ENCODE measurements at regions not wholly inside any gene's neighbourhood (a gene's known extent, or its start where the extent isn't known, plus 50 kb on each side); places are given as distances from the start of the nearest gene placed in this dataset.
"Not testable (repeated sequence)": the region's sequence is repeated elsewhere in the genome, so short reads cannot be mapped to it uniquely, and the experiment has no call there.

DNA sequence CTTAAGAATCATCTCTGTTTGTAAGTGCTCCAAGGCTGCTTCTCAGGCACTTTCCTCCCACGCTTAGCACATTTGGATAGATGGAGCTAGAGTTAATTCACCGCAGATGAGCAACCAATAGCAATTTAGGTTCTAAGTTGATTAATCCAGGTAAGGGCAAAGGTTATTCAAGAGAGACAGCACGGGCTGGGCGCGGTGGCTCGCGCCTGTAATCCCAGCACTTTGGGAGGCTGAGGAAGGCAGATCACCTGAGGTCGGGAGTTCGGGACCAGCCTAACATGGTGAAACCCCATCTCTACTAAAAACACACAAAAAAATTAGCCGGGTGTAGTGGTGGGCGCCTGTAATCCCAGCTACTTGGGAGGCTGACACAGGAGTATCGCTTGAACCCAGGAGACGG, 54.5 kb upstream of the UNC13C start:
- not testable (repeated sequence) for DNase-seq (ENCODE audit: extremely low read depth in 1 of 11, low read depth in 9 of 11, low spot score in 4 of 11)

GRCh38 chr15:53918180-53919079, 59.8 kb upstream of the UNC13C start:
- DNase-seq (ENCODE audit: extremely low read depth in 1 of 11, low read depth in 9 of 11, low spot score in 4 of 11): peak in 2 of 11 donors; percentile 23 to 27

- DNase-seq (ENCODE audit: extremely low read depth in 1 of 11, low read depth in 9 of 11, low spot score in 4 of 11): no peak
Observed at GRCh38 chr15:53917109-53917508, 61.1 kb upstream of the UNC13C start.

GRCh38 chr15:53911431-53911830, 66.8 kb upstream of the UNC13C start:
- DNase-seq (ENCODE audit: extremely low read depth in 1 of 11, low read depth in 9 of 11, low spot score in 4 of 11): no peak

- DNase-seq (ENCODE audit: extremely low read depth in 1 of 11, low read depth in 9 of 11, low spot score in 4 of 11): no peak
Observed at GRCh38 chr15:53910852-53911251, 67.4 kb upstream of the UNC13C start.

- DNase-seq (ENCODE audit: extremely low read depth in 1 of 11, low read depth in 9 of 11, low spot score in 4 of 11): no peak
Observed at GRCh38 chr15:53910236-53910849, 67.9 kb upstream of the UNC13C start.

DNA sequence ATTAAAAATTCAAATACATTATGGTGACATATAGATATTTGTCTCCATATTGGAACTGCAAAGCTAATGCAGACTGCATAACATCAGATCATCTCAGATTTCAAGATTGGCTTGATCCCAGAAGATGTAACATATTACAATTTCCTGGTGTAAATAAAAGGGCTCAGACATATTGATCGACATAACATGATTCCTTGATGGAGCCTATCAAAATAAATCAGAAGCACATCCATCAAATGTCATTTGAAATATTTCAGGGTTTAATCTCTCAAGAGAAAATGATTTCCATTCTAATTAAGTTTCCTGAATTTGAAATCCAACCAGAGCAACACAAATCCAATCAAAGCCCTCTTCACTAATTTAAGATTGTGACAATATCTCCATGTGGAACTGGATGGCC, 75.1 kb upstream of the UNC13C start:
- no peak for DNase-seq (ENCODE audit: extremely low read depth in 1 of 11, low read depth in 9 of 11, low spot score in 4 of 11)

DNA sequence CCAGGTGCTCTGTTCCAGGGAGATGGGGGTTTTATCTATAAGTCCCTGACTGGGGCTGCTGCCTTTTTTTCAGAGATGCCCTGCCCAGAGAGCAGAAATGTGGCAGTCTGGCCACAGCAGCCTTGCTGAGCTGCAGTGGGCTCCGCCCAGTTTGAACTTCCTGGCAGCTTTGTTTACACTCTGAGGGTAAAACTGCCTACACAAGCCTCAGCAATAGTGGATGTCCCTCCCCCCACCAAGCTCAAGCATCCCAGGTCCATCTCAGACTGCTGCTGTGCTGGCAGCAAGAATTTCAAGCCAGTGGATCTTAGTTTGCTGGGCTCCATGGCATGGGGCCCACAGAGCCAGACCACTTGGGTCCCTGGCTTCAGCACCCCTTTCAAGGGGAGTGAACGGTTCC, 84.8 kb upstream of the UNC13C start:
- DNase-seq (ENCODE audit: extremely low read depth in 1 of 11, low read depth in 9 of 11, low spot score in 4 of 11): not testable (repeated sequence)

DNA sequence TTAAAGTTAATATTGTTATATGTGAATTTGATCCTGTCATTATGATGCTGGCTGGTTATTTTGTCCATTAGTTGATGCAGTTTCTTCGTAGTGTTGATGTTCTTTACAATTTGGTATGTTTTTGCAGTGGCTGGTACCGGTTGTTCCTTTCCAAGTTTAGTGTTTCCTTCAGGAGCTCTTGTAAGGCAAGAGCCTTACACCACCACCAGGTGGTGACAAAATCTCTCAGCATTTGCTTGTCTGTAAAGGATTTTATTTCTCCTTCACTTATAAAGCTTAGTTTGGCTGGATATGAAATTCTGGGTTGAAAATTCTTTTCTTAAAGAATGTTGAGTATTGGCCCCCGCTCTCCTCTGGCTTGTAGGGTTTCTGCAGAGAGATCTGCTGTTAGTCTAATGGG, 86.4 kb upstream of the UNC13C start:
- not testable (repeated sequence) for DNase-seq (ENCODE audit: extremely low read depth in 1 of 11, low read depth in 9 of 11, low spot score in 4 of 11)

GRCh38 chr15:53884441-53884840, 93.8 kb upstream of the UNC13C start:
- no peak for DNase-seq (ENCODE audit: extremely low read depth in 1 of 11, low read depth in 9 of 11, low spot score in 4 of 11)

DNA sequence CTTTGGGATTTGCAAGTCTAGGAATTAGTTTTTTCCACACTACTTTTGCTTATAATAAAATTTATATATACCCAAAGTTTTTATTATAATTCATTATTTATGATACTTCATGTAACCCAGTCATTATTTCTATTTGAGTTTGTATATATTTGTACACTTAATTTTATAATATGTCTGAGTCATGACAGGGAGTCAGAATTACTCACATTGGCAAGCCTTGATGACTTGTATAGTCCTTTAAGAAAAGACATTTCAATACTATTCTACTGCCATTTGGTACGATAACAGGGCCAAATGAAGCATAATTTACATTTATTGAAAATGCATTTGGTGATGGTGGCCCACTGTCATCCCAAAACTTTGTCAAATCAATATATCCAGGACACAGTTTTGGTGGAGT, 95.9 kb upstream of the UNC13C start:
- DNase-seq (ENCODE audit: extremely low read depth in 1 of 11, low read depth in 9 of 11, low spot score in 4 of 11): no peak

DNA sequence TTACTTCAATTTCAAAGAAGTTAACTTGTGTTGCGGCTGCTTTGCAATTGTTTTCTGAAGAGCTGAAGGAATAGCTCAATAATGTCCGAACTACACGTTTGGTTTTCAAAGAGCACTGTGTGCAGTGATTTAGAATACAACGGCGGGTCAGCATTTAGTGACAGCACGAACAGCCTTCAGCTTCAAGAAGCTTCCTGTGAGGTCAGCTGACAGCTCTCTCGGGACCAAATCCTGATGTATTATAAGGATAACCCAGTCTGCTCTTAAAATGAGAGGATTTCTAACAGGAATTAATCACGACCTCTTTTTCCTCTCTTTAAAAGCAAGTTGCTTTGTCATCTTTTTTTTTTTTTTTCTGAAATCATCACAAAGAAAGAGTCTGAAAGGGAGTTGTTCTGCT, 97.9 kb upstream of the UNC13C start:
- DNase-seq (ENCODE audit: extremely low read depth in 1 of 11, low read depth in 9 of 11, low spot score in 4 of 11): no peak

- no peak for DNase-seq (ENCODE audit: extremely low read depth in 1 of 11, low read depth in 9 of 11, low spot score in 4 of 11)
Observed at GRCh38 chr15:53875711-53876110, 102.5 kb upstream of the UNC13C start.

DNA sequence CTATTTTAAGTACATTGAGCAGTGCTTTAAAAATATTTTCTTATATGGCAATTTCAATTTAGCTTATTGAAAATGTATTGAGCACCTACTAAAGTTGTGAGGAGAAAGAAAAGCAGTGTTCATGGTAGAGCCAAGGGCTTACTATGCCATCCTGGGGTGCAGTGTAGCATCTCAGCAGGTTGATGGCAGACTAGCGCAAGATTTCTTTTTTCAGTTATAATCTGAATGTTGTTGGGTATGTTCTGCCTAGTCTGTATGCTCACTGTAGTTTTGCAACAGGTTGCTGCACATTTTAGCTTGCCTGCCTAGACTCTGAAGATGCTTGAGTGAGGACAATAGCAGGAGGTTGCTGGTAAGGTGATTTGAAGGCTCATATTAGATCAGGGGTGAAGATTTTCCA, 103.1 kb upstream of the UNC13C start:
- DNase-seq (ENCODE audit: extremely low read depth in 1 of 11, low read depth in 9 of 11, low spot score in 4 of 11): no peak

GRCh38 chr15:53872410-53872809, 105.8 kb upstream of the UNC13C start:
- DNase-seq (ENCODE audit: extremely low read depth in 1 of 11, low read depth in 9 of 11, low spot score in 4 of 11): no peak

- DNase-seq (ENCODE audit: extremely low read depth in 1 of 11, low read depth in 9 of 11, low spot score in 4 of 11): no peak
Observed at GRCh38 chr15:53869806-53870073, 108.5 kb upstream of the UNC13C start.

- no peak for DNase-seq (ENCODE audit: extremely low read depth in 1 of 11, low read depth in 9 of 11, low spot score in 4 of 11)
Observed at GRCh38 chr15:53869044-53869805, 109.0 kb upstream of the UNC13C start.

- DNase-seq (ENCODE audit: extremely low read depth in 1 of 11, low read depth in 9 of 11, low spot score in 4 of 11): peak in 10 of 11 donors; percentile 21 to 80 (median 38)
Observed at GRCh38 chr15:53862386-53862785, 102.9 kb upstream of the WDR72 start.

GRCh38 chr15:53861792-53862191, 102.3 kb upstream of the WDR72 start:
- no peak for DNase-seq (ENCODE audit: extremely low read depth in 1 of 11, low read depth in 9 of 11, low spot score in 4 of 11)

Data from renal cortex interstitium (tissue), 11 donors.